PC-9 (cell line): ENCODE measurements at regions not wholly inside any gene's neighbourhood (a gene's known extent, or its start where the extent isn't known, plus 50 kb on each side); places are given as distances from the start of the nearest gene placed in this dataset.

ENCODE experiments used
- EZH2 ChIP-seq: fragments of 200-600 bp; sonication (generic); IDR thresholded peaks from 2 replicates; pipeline ENCODE4 v1.8.0; 2017; ENCODE audit warnings: antibody characterized with exemption, low read depth
- TF ChIP-seq, protein P1 (sequence below): fragments of 200-600 bp; sonication (generic); conservative IDR thresholded peaks from 2 replicates; pipeline ENCODE4 v1.6.1; 2017; ENCODE audit warnings: mixed run types, antibody characterized with exemption, mild to moderate bottlenecking, moderate library complexity

DNA sequence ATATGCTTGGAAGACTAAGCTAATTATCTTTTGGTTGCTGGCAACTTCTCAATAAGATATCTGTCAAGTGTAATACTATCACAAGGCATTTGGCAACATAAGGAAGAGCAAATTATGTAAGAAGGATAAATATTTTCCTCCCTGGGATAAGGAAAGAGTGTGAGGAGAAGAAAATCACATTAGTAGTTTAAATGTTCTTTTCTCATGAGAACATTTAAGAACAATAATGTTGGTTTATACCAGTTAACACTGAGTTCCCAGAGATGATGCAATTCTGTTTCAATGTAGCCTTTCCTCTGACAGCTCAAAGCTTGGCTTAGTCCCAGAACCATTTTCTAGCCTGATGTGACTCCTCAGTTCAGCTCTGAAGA is 66.1 kb upstream of the NPHP3 start:
- TF ChIP-seq, protein P1, sequence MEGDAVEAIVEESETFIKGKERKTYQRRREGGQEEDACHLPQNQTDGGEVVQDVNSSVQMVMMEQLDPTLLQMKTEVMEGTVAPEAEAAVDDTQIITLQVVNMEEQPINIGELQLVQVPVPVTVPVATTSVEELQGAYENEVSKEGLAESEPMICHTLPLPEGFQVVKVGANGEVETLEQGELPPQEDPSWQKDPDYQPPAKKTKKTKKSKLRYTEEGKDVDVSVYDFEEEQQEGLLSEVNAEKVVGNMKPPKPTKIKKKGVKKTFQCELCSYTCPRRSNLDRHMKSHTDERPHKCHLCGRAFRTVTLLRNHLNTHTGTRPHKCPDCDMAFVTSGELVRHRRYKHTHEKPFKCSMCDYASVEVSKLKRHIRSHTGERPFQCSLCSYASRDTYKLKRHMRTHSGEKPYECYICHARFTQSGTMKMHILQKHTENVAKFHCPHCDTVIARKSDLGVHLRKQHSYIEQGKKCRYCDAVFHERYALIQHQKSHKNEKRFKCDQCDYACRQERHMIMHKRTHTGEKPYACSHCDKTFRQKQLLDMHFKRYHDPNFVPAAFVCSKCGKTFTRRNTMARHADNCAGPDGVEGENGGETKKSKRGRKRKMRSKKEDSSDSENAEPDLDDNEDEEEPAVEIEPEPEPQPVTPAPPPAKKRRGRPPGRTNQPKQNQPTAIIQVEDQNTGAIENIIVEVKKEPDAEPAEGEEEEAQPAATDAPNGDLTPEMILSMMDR = no peak
- no peak for TF ChIP-seq EZH2
